ENCODE measurements at regions not wholly inside any gene's neighbourhood (a gene's known extent, or its start where the extent isn't known, plus 50 kb on each side); places are given as distances from the start of the nearest gene placed in this dataset.

GRCh38 chr20:23174821-23175220, 88.7 kb upstream of the CD93 start:
- no peak overlapping the region for H3K27ac Mint-ChIP-seq
- DNase-seq, result no peak
- peaks cover 20% of the 10 kb centered on the region for H3K27me3 Mint-ChIP-seq (ENCODE audit: insufficient read depth)
- no peaks in the 10 kb centered on the region for H3K9me3 Mint-ChIP-seq
- H3K4me1 Mint-ChIP-seq (ENCODE audit: low read depth), result peaks cover 1% of the 10 kb centered on the region; the same call in 1 of the 2 replicates
- H3K36me3 Mint-ChIP-seq (ENCODE audit: low read depth), result no peaks in the 10 kb centered on the region
- H3K4me3 Mint-ChIP-seq, result no peak overlapping the region
- TF ChIP-seq CTCF (IDR thresholded peaks at IDR 0.05), result no peak

GRCh38 chr20:23167431-23167830, 81.3 kb upstream of the CD93 start:
- TF ChIP-seq CTCF (IDR thresholded peaks at IDR 0.05), result no peak
- no peak for DNase-seq
- no peaks in the 10 kb centered on the region for H3K9me3 Mint-ChIP-seq
- H3K4me1 Mint-ChIP-seq (ENCODE audit: low read depth), result peaks cover 7% of the 10 kb centered on the region
- H3K27ac Mint-ChIP-seq, result no peak overlapping the region
- no peak overlapping the region for H3K4me3 Mint-ChIP-seq
- H3K36me3 Mint-ChIP-seq (ENCODE audit: low read depth), result no peaks in the 10 kb centered on the region
- peaks cover 14% of the 10 kb centered on the region for H3K27me3 Mint-ChIP-seq (ENCODE audit: insufficient read depth)

- no peak overlapping the region for H3K4me3 Mint-ChIP-seq
- no peaks in the 10 kb centered on the region for H3K36me3 Mint-ChIP-seq (ENCODE audit: low read depth)
- no peaks in the 10 kb centered on the region for H3K9me3 Mint-ChIP-seq
- no peak for DNase-seq
- H3K4me1 Mint-ChIP-seq (ENCODE audit: low read depth), result peaks cover 11% of the 10 kb centered on the region
- H3K27me3 Mint-ChIP-seq (ENCODE audit: insufficient read depth), result peaks cover 8% of the 10 kb centered on the region; the same call in 1 of the 2 replicates
- H3K27ac Mint-ChIP-seq, result no peak overlapping the region
- no peak for TF ChIP-seq CTCF (IDR thresholded peaks at IDR 0.05)
Measured at GRCh38 chr20:23166563-23166962, 80.4 kb upstream of the CD93 start.

GRCh38 chr20:23165964-23166363, 79.8 kb upstream of the CD93 start:
- Mint-ChIP-seq H3K4me1 (ENCODE audit: low read depth) (peaks cover 17% of the 10 kb centered on the region), H3K27ac (no peak overlapping the region), H3K36me3 (ENCODE audit: low read depth) (no peaks in the 10 kb centered on the region), H3K9me3 (no peaks in the 10 kb centered on the region), H3K4me3 (no peak overlapping the region), H3K27me3 (ENCODE audit: insufficient read depth) (peaks cover 8% of the 10 kb centered on the region; the same call in 1 of the 2 replicates)
- DNase-seq, result no peak
- TF ChIP-seq CTCF (IDR thresholded peaks at IDR 0.05), result no peak

GRCh38 chr20:23165307-23165750, 79.2 kb upstream of the CD93 start:
- peaks cover 23% of the 10 kb centered on the region for H3K4me1 Mint-ChIP-seq (ENCODE audit: low read depth)
- TF ChIP-seq CTCF (IDR thresholded peaks at IDR 0.05), result peak; percentile 26; the same call in 1 of the 2 replicates
- H3K4me3 Mint-ChIP-seq, result no peak overlapping the region
- DNase-seq, result no peak
- peaks cover 8% of the 10 kb centered on the region for H3K27me3 Mint-ChIP-seq (ENCODE audit: insufficient read depth)
- no peak overlapping the region for H3K27ac Mint-ChIP-seq
- no peaks in the 10 kb centered on the region for H3K9me3 Mint-ChIP-seq
- H3K36me3 Mint-ChIP-seq (ENCODE audit: low read depth), result no peaks in the 10 kb centered on the region

GRCh38 chr20:23164176-23164601, 78.1 kb upstream of the CD93 start:
- no peak for DNase-seq
- no peak for TF ChIP-seq CTCF (IDR thresholded peaks at IDR 0.05)
- H3K4me3 Mint-ChIP-seq, result no peak overlapping the region
- no peaks in the 10 kb centered on the region for H3K36me3 Mint-ChIP-seq (ENCODE audit: low read depth)
- no peaks in the 10 kb centered on the region for H3K9me3 Mint-ChIP-seq
- no peak overlapping the region for H3K27ac Mint-ChIP-seq
- H3K4me1 Mint-ChIP-seq (ENCODE audit: low read depth), result peaks cover 35% of the 10 kb centered on the region
- H3K27me3 Mint-ChIP-seq (ENCODE audit: insufficient read depth), result peaks cover 2% of the 10 kb centered on the region
